Ovary (tissue), 7 donors: ENCODE measurements at regions not wholly inside any gene's neighbourhood (a gene's known extent, or its start where the extent isn't known, plus 50 kb on each side); places are given as distances from the start of the nearest gene placed in this dataset.

Experiments
- DNase-seq, 5 donors: peaks; one replicate each; pipeline ENCODE4 v3.0.0-alpha.2; 2019 to 2020
- H3K27ac ChIP-seq, 2 donors: fragments of 200-600 bp; one replicate each; pipeline versions ENCODE4 v1.5.1 to v1.8.0; 2019 to 2022
- H3K27me3 ChIP-seq: fragments of 200-600 bp; one replicate; pipeline ENCODE4 v1.8.0; 2022
- H3K36me3 ChIP-seq: fragments of 200-600 bp; sonication (generic); one replicate; pipeline ENCODE4 v1.5.1; 2019
- H3K4me1 ChIP-seq: one replicate; pipeline ENCODE4 v1.8.1; 2013; ENCODE audit warnings: mild to moderate bottlenecking, moderate library complexity; ENCODE audit not compliant: insufficient read depth
- H3K4me3 ChIP-seq: fragments of 200-600 bp; sonication (generic); one replicate; pipeline ENCODE4 v1.5.1; 2017
- H3K9me3 ChIP-seq, 2 donors: fragments of 200-600 bp in 1 of 2; sonication (generic) in 1 of 2; one replicate each; pipeline versions ENCODE4 v1.5.1 to v1.8.1; 2013 to 2019; ENCODE audit warnings: mild to moderate bottlenecking in 1 of 2, moderate library complexity in 1 of 2
- CTCF ChIP-seq, 3 donors: fragments of 450-650 bp in 2 of 3; fragments of 200-600 bp in 1 of 3; IDR thresholded peaks; one replicate each; pipeline versions ENCODE4 v1.5.1 to v1.8.0; 2016 to 2022; ENCODE audit warnings: antibody characterized with exemption in 3 of 3, mild to moderate bottlenecking in 1 of 3
- EP300 ChIP-seq: sonication (generic); formaldehyde crosslinking; IDR thresholded peaks from one replicate; pipeline ENCODE4 v1.6.1; 2017; ENCODE audit warnings: antibody characterized with exemption
- POLR2A ChIP-seq: fragments of 450-650 bp; IDR thresholded peaks from one replicate; pipeline ENCODE4 v1.6.1; 2017; ENCODE audit warnings: antibody characterized with exemption, mild to moderate bottlenecking, moderate library complexity
- WGBS, 3 donors: extraction: QIAGEN DNeasy Blood & Tissue Kit in 1 of 3; methylation state at CpG; one replicate each; pipeline versions ENCODE4 v1.1.5 to v1.1.7; 2013 to 2017; 5-methylcytosine and 5-hydroxymethylcytosine counted together
- intact Hi-C, 4 donors: fragments of 100-400 bp; cut with DNase I; formaldehyde crosslinking; loops; one replicate each; pipeline versions ENCODE4 v1.11.0 to v1.15.1; 2022 to 2023
- donor health status: DM: no; HTN: no; CAD: no; lungs with moderate emphysema.
- donor health status: DM: no; HTN: no; CAD: no.
- donor health status: Bipolar disorder and iron deficiency.
- donor health status: DM: no; HTN: no; CAD: no.
- donor health status: DM: yes; HTN: yes; CAD: no.

- H3K4me3 ChIP-seq, result no peak overlapping the region
- no peak overlapping the region for H3K27ac ChIP-seq
- WGBS, 3 donors, result 68 to 79% (median 69%) methylated on average over 7 of the region's 7 CpGs
- DNase-seq, result no peak
- intact Hi-C loops, result no loop called here
- H3K9me3 ChIP-seq, result no peaks in the 10 kb centered on the region
- H3K4me1 ChIP-seq, result no peaks in the 10 kb centered on the region
- TF ChIP-seq CTCF (IDR thresholded peaks at IDR 0.05) (no peak), POLR2A (no peak), EP300 (no peak)
- H3K36me3 ChIP-seq, result no peaks in the 10 kb centered on the region
- H3K27me3 ChIP-seq, result no peaks in the 10 kb centered on the region
Observed at GRCh38 chr5:19044931-19045695, 942.9 kb downstream of the CDH18 start.

- TF ChIP-seq EP300, result no peak
- no peak for TF ChIP-seq POLR2A
- TF ChIP-seq CTCF (IDR thresholded peaks at IDR 0.05), result no peak
- 88 to 91% (median 91%) methylated on average over 9 of the region's 9 CpGs for WGBS, 3 donors
- DNase-seq, result no peak
Observed at GRCh38 chr5:19047277-19047676, 940.7 kb downstream of the CDH18 start.

GRCh38 chr5:19048726-19049125, 939.3 kb downstream of the CDH18 start:
- H3K4me1 ChIP-seq, result no peaks in the 10 kb centered on the region
- no peak for DNase-seq
- H3K27me3 ChIP-seq, result no peaks in the 10 kb centered on the region
- WGBS, 3 donors, result 50 to 56% (median 51%) methylated on average over 3 of the region's 3 CpGs
- H3K9me3 ChIP-seq, result no peaks in the 10 kb centered on the region
- TF ChIP-seq EP300, result no peak
- no peak for TF ChIP-seq POLR2A
- no peak for TF ChIP-seq CTCF (IDR thresholded peaks at IDR 0.05)
- no peaks in the 10 kb centered on the region for H3K36me3 ChIP-seq
- no peak overlapping the region for H3K4me3 ChIP-seq
- H3K27ac ChIP-seq, result no peak overlapping the region
- intact Hi-C loops, result no loop called here

More at GRCh38 chr5:19047277-19047676, 940.7 kb downstream of the CDH18 start:
- intact Hi-C loops, result no loop called here
- Histone ChIP-seq H3K27me3 (no peaks in the 10 kb centered on the region), H3K9me3 (no peaks in the 10 kb centered on the region), H3K4me1 (no peaks in the 10 kb centered on the region), H3K27ac (no peak overlapping the region), H3K36me3 (no peaks in the 10 kb centered on the region), H3K4me3 (no peak overlapping the region)

GRCh38 chr5:19058216-19058615, 929.8 kb downstream of the CDH18 start:
- H3K36me3 ChIP-seq, result no peaks in the 10 kb centered on the region
- no peaks in the 10 kb centered on the region for H3K9me3 ChIP-seq
- DNase-seq, result no peak
- TF ChIP-seq EP300 (no peak), POLR2A (no peak), CTCF (IDR thresholded peaks at IDR 0.05) (no peak)
- WGBS, 3 donors, result 52 to 87% (median 59%) methylated on average over 2 of the region's 2 CpGs
- intact Hi-C loops, result no loop called here
- no peak overlapping the region for H3K27ac ChIP-seq
- H3K27me3 ChIP-seq, result no peaks in the 10 kb centered on the region
- no peak overlapping the region for H3K4me3 ChIP-seq
- H3K4me1 ChIP-seq, result no peaks in the 10 kb centered on the region
